ENCODE measurements at regions not wholly inside any gene's neighbourhood (a gene's known extent, or its start where the extent isn't known, plus 50 kb on each side); places are given as distances from the start of the nearest gene placed in this dataset.
"Not testable (repeated sequence)": the region's sequence is repeated elsewhere in the genome, so short reads cannot be mapped to it uniquely, and the experiment has no call there.

- ATAC-seq (ENCODE audit: low FRiP score) (no peak), DNase-seq (ENCODE audit: low spot score) (no peak)
- no peak for TF ChIP-seq CTCF (IDR thresholded peaks at IDR 0.05)
Observed at GRCh38 chr11:98289617-98290263, 731.0 kb upstream of the CNTN5 start.

GRCh38 chr11:98296091-98296880 is 724.5 kb upstream of the CNTN5 start:
- ATAC-seq (ENCODE audit: low FRiP score) (no peak), DNase-seq (ENCODE audit: low spot score) (no peak)
- TF ChIP-seq CTCF (IDR thresholded peaks at IDR 0.05) = no peak

- DNase-seq (ENCODE audit: low spot score) = no peak
- ATAC-seq (ENCODE audit: low FRiP score) = no peak
- no peak for TF ChIP-seq CTCF (IDR thresholded peaks at IDR 0.05)
Observed at GRCh38 chr11:98300719-98301118, 720.0 kb upstream of the CNTN5 start.

- DNase-seq (ENCODE audit: low spot score) (no peak), ATAC-seq (ENCODE audit: low FRiP score) (no peak)
- no peak for TF ChIP-seq CTCF (IDR thresholded peaks at IDR 0.05)
Observed at GRCh38 chr11:98307827-98308491, 712.8 kb upstream of the CNTN5 start.

- not testable (repeated sequence) for DNase-seq (ENCODE audit: low spot score); ATAC-seq (ENCODE audit: low FRiP score)
Observed at GRCh38 chr11:98330306-98330705, 690.4 kb upstream of the CNTN5 start.

- no peak for DNase-seq (ENCODE audit: low spot score)
- ATAC-seq (ENCODE audit: low FRiP score) = no peak
- TF ChIP-seq CTCF (IDR thresholded peaks at IDR 0.05) = no peak
Observed at GRCh38 chr11:98358551-98358950, 662.2 kb upstream of the CNTN5 start.

GRCh38 chr11:98365190-98365589 is 655.6 kb upstream of the CNTN5 start:
- DNase-seq (ENCODE audit: low spot score) = no peak
- no peak for ATAC-seq (ENCODE audit: low FRiP score)
- no peak for TF ChIP-seq CTCF (IDR thresholded peaks at IDR 0.05)
